Upper lobe of right lung (tissue), 1 donor: ENCODE measurements at regions not wholly inside any gene's neighbourhood (a gene's known extent, or its start where the extent isn't known, plus 50 kb on each side); places are given as distances from the start of the nearest gene placed in this dataset.

ENCODE experiments used
- ATAC-seq: fragments of 200-7000 bp; cut with Tn5 transposase; one replicate; pipeline ENCODE4 v1.9.1; 2020; ENCODE audit warnings: mild to moderate bottlenecking, moderate library complexity
- DNase-seq: peaks from one replicate; pipeline ENCODE4 v3.0.0-alpha.2; 2020
- H3K27ac ChIP-seq: fragments of 200-600 bp; one replicate; pipeline ENCODE4 v1.8.0; 2022
- H3K27me3 ChIP-seq: fragments of 200-600 bp; one replicate; pipeline ENCODE4 v1.8.0; 2022; ENCODE audit warnings: mild to moderate bottlenecking
- H3K36me3 ChIP-seq: fragments of 200-600 bp; one replicate; pipeline ENCODE4 v1.8.0; 2022
- H3K4me1 ChIP-seq: fragments of 200-600 bp; one replicate; pipeline ENCODE4 v1.8.0; 2022
- H3K4me3 ChIP-seq: fragments of 200-600 bp; one replicate; pipeline ENCODE4 v1.8.0; 2022; ENCODE audit warnings: mild to moderate bottlenecking
- H3K9me3 ChIP-seq: fragments of 200-600 bp; one replicate; pipeline ENCODE4 v1.8.0; 2022
- intact Hi-C: fragments of 100-400 bp; cut with DNase I; formaldehyde crosslinking; loops from one replicate; pipeline ENCODE4 v1.11.0; 2022
- TF ChIP-seq, protein P1 (sequence below): fragments of 200-600 bp; IDR thresholded peaks from one replicate; pipeline ENCODE4 v1.8.0; 2022; ENCODE audit warnings: antibody characterized with exemption
- donor health status: DM: no; HTN: yes; CAD: no; lungs with severe emphysema.

DNA sequence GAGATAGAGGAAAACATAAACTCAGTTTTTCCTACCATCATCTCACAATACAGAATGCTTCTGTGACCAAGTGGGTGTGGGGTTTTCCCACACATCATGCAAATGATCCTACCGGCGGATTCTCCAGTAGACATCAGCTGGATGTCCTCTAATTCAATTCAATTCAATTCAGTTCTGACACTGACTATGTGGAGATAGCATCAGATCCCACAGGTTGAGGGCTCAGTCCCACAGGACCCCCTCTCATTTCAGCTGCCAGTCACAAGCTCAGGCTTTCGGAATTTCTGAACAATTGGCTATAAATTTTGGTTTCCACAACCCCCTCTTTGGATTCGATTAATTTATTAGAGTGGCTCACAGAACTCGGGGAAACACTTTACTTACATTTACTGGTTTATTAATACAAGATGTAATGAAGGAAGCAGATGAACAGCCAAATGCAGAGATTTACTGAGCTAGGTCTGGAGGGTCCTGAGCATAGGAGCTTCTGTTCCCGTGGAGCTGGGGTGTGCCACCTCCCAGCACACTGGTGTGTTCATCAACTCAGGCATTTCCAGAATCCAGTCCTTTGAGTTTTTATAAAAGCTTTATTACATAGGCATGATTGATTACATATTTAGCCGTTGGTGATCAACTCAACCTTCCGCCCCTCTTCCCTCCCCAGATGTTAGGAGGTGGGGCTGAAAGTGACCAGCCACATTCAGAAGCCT lies 350.1 kb downstream of the MYCN start:
- H3K4me3 ChIP-seq, result no peak overlapping the region
- no peaks in the 10 kb centered on the region for H3K9me3 ChIP-seq
- no peaks in the 10 kb centered on the region for H3K27me3 ChIP-seq
- no peak overlapping the region for H3K27ac ChIP-seq
- DNase-seq, result no peak
- no peaks in the 10 kb centered on the region for H3K4me1 ChIP-seq
- TF ChIP-seq, protein P1, sequence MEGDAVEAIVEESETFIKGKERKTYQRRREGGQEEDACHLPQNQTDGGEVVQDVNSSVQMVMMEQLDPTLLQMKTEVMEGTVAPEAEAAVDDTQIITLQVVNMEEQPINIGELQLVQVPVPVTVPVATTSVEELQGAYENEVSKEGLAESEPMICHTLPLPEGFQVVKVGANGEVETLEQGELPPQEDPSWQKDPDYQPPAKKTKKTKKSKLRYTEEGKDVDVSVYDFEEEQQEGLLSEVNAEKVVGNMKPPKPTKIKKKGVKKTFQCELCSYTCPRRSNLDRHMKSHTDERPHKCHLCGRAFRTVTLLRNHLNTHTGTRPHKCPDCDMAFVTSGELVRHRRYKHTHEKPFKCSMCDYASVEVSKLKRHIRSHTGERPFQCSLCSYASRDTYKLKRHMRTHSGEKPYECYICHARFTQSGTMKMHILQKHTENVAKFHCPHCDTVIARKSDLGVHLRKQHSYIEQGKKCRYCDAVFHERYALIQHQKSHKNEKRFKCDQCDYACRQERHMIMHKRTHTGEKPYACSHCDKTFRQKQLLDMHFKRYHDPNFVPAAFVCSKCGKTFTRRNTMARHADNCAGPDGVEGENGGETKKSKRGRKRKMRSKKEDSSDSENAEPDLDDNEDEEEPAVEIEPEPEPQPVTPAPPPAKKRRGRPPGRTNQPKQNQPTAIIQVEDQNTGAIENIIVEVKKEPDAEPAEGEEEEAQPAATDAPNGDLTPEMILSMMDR, result no peak
- no peaks in the 10 kb centered on the region for H3K36me3 ChIP-seq
- no peak for ATAC-seq
- intact Hi-C loops, result no loop called here

DNA sequence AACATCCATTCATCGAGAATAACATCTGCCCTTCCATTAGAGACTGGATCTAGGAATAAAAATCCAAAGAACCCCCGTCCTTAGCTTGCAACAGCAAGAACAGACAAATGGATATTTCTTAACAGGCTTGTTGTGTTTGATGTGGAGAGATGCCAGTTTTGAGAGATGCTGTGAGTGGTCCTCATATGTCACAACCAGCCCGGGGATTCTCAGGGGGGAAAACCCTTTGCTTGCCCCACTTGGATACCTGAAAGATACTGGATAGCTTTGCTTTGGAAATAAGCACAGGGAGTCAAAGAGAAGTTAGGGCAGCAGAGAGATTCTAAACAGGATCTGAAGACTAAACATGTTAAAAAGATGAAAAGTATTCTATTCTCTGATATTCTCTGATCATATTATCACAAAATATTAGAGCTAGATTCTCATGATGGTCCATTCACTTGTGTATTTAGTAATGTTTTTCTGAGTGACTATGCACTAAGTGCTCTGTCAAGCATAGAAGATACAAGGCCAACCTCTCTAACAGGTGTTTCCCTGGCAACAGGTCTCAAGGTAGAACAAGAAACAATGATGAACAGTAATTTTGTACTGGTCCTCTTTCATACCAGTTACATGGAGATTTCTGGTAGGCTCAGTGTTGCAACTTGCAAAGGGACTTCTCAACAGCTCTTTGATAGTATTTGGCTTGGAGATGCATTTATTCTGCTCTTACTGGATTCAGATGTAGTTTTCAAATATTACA lies 348.2 kb downstream of the MYCN start:
- intact Hi-C loops, result no loop called here
- H3K9me3 ChIP-seq, result no peaks in the 10 kb centered on the region
- H3K4me1 ChIP-seq, result no peaks in the 10 kb centered on the region
- H3K4me3 ChIP-seq, result no peak overlapping the region
- ATAC-seq, result no peak
- H3K27me3 ChIP-seq, result no peaks in the 10 kb centered on the region
- no peak for DNase-seq
- H3K36me3 ChIP-seq, result no peaks in the 10 kb centered on the region
- no peak overlapping the region for H3K27ac ChIP-seq
- TF ChIP-seq, protein P1, result no peak

GRCh38 chr2:16287831-16288230 lies 347.5 kb downstream of the MYCN start:
- Histone ChIP-seq H3K9me3 (no peaks in the 10 kb centered on the region), H3K36me3 (no peaks in the 10 kb centered on the region), H3K4me1 (no peaks in the 10 kb centered on the region), H3K4me3 (no peak overlapping the region), H3K27me3 (no peaks in the 10 kb centered on the region), H3K27ac (no peak overlapping the region)
- DNase-seq, result no peak
- ATAC-seq, result no peak
- TF ChIP-seq, protein P1, result no peak
- intact Hi-C loops, result no loop called here

GRCh38 chr2:16287281-16287680 lies 346.9 kb downstream of the MYCN start:
- Histone ChIP-seq H3K4me1 (no peaks in the 10 kb centered on the region), H3K27ac (no peak overlapping the region), H3K9me3 (no peaks in the 10 kb centered on the region), H3K36me3 (no peaks in the 10 kb centered on the region), H3K4me3 (no peak overlapping the region), H3K27me3 (no peaks in the 10 kb centered on the region)
- DNase-seq (no peak), ATAC-seq (no peak)
- TF ChIP-seq, protein P1, result no peak
- intact Hi-C loops, result no loop called here

DNA sequence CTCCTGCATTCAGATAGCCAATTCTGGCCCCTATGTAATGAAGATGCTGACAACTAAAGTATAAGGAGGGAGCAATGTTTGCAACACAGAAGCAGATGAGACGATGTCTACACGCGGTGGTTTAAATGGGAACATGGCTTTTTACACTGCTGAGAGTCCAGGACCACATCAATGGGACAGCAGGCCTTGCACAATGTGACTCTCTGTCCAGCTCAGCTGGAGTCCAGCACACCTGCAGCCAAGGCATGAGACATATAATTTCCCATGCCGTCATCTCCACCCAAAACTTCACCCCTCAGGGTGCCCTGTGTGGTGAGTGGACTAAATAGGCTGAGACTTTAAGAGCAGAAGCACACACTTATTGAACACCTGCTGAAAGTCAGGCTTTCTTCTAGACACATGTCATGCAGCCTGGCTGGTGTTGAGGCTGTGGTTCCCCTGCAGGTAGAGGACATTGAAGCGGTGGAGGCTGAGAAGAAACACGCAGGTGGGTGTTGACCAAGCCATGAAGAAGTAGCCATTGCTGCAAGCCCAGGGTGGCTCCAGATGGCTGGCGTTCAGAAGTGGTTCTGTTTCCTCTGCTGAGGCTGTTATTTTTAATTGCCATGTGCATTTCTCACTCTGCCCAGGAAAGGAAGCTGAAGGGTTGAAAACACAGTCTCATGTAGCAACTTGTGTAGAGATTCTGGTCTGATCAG lies 345.6 kb downstream of the MYCN start:
- ATAC-seq, result no peak
- H3K4me3 ChIP-seq, result no peak overlapping the region
- intact Hi-C loops, result no loop called here

More for the DNA sequence above, 345.6 kb downstream of the MYCN start:
- H3K36me3 ChIP-seq, result no peaks in the 10 kb centered on the region
- H3K4me1 ChIP-seq, result no peaks in the 10 kb centered on the region
- TF ChIP-seq, protein P1, result no peak
- no peaks in the 10 kb centered on the region for H3K27me3 ChIP-seq
- no peak overlapping the region for H3K27ac ChIP-seq
- H3K9me3 ChIP-seq, result no peaks in the 10 kb centered on the region
- no peak for DNase-seq
